DND-41 (cell line): ENCODE measurements at regions not wholly inside any gene's neighbourhood (a gene's known extent, or its start where the extent isn't known, plus 50 kb on each side); places are given as distances from the start of the nearest gene placed in this dataset.

ENCODE experiments used
- ATAC-seq: fragments of 200-7000 bp; cut with Tn5 transposase; 3 replicates; pipeline ENCODE4 v1.9.1; 2021; ENCODE audit warnings: low read depth; ENCODE audit not compliant: insufficient read depth
- DNase-seq: peaks from one replicate; pipeline ENCODE4 v3.0.0-alpha.2; 2020
- H2AFZ ChIP-seq: 2 replicates; pipeline ENCODE4 v1.6.0; 2012; ENCODE audit warnings: low read depth, low read length
- H3K27ac ChIP-seq: 2 replicates; pipeline ENCODE4 v1.5.1; 2012; ENCODE audit warnings: low read length, inconsistent platforms
- H3K27me3 ChIP-seq: fragments of 200-600 bp; sonication (generic); 2 replicates; pipeline ENCODE4 v1.6.0; 2012; ENCODE audit warnings: low read length, mild to moderate bottlenecking, inconsistent platforms; ENCODE audit not compliant: insufficient read depth, poor library complexity
- H3K36me3 ChIP-seq: 2 replicates; pipeline ENCODE4 v1.5.1; 2012; ENCODE audit warnings: low read length, inconsistent platforms; ENCODE audit not compliant: insufficient read depth
- H3K4me1 ChIP-seq: 2 replicates; pipeline ENCODE4 v1.5.1; 2012; ENCODE audit warnings: mild to moderate bottlenecking, low read length; ENCODE audit not compliant: insufficient read depth
- H3K4me2 ChIP-seq: 2 replicates; pipeline ENCODE4 v1.6.0; 2012; ENCODE audit warnings: mild to moderate bottlenecking, moderate library complexity, low read length, inconsistent platforms; ENCODE audit not compliant: insufficient read depth
- H3K4me3 ChIP-seq, 2 experiments: fragments of 200-600 bp in 1 of 2; shearing (Covaris generic) in 1 of 2; 2 replicates each; pipeline ENCODE4 v1.5.1; 2012 to 2016; ENCODE audit warnings: inconsistent platforms in 2 of 2, low read length in 2 of 2, mild to moderate bottlenecking in 2 of 2, low read depth in 1 of 2, moderate library complexity in 1 of 2
- H3K79me2 ChIP-seq: 2 replicates; pipeline ENCODE4 v1.6.0; 2012; ENCODE audit warnings: low read length, inconsistent platforms; ENCODE audit not compliant: insufficient read depth
- H3K9ac ChIP-seq: 2 replicates; pipeline ENCODE4 v1.6.0; 2012; ENCODE audit warnings: low read depth, mild to moderate bottlenecking, inconsistent platforms, low read length, moderate library complexity
- H3K9me3 ChIP-seq: 2 replicates; pipeline ENCODE4 v1.5.1; 2012; ENCODE audit warnings: low read length, moderate library complexity, mild to moderate bottlenecking, inconsistent platforms; ENCODE audit not compliant: insufficient read depth, severe bottlenecking
- H4K20me1 ChIP-seq: 2 replicates; pipeline ENCODE4 v1.6.0; 2012; ENCODE audit warnings: low read length; ENCODE audit not compliant: insufficient read depth
- CTCF ChIP-seq: IDR thresholded peaks from 2 replicates; pipeline ENCODE4 v1.5.1; 2012; ENCODE audit warnings: borderline replicate concordance, low read length, moderate library complexity, mild to moderate bottlenecking; ENCODE audit not compliant: poor library complexity, severe bottlenecking; ENCODE audit errors: extremely low read depth
- EZH2 ChIP-seq: IDR thresholded peaks from 3 replicates; pipeline ENCODE4 v1.6.1; 2012; ENCODE audit warnings: borderline replicate concordance, low read depth, mild to moderate bottlenecking, moderate library complexity, low read length, inconsistent platforms; ENCODE audit not compliant: severe bottlenecking

GRCh38 chr9:135302329-135303279 is 177.0 kb upstream of the PPP1R26 start:
- no peaks in the 10 kb centered on the region for H3K79me2 ChIP-seq
- no peaks in the 10 kb centered on the region for H4K20me1 ChIP-seq
- H3K27ac ChIP-seq = no peak overlapping the region
- no peak overlapping the region for H2AFZ ChIP-seq
- H3K27me3 ChIP-seq = peaks cover 4% of the 10 kb centered on the region
- no peaks in the 10 kb centered on the region for H3K4me1 ChIP-seq
- H3K9me3 ChIP-seq = no peaks in the 10 kb centered on the region
- no peak overlapping the region for H3K4me2 ChIP-seq
- H3K36me3 ChIP-seq = no peaks in the 10 kb centered on the region
- no peak for ATAC-seq
- no peak for TF ChIP-seq CTCF
- no peak for TF ChIP-seq EZH2
- no peak overlapping the region for H3K9ac ChIP-seq
- H3K4me3 ChIP-seq = no peak overlapping the region
- no peak for DNase-seq

- H4K20me1 ChIP-seq = no peaks in the 10 kb centered on the region
- no peaks in the 10 kb centered on the region for H3K79me2 ChIP-seq
- H3K4me1 ChIP-seq = no peaks in the 10 kb centered on the region
- H3K9ac ChIP-seq = no peak overlapping the region
- TF ChIP-seq EZH2 (no peak), CTCF (no peak)
- H3K27me3 ChIP-seq = peaks cover 4% of the 10 kb centered on the region
- H2AFZ ChIP-seq = no peak overlapping the region
- H3K27ac ChIP-seq = no peak overlapping the region
- H3K4me3 ChIP-seq = no peak overlapping the region
- no peaks in the 10 kb centered on the region for H3K36me3 ChIP-seq
- no peak for DNase-seq
- ATAC-seq = no peak
- H3K4me2 ChIP-seq = no peak overlapping the region
- no peaks in the 10 kb centered on the region for H3K9me3 ChIP-seq
These were observed 176.3 kb upstream of the PPP1R26 start for GRCh38 chr9:135303280-135303647.

GRCh38 chr9:135303865-135304499 is 175.6 kb upstream of the PPP1R26 start:
- no peaks in the 10 kb centered on the region for H4K20me1 ChIP-seq
- no peaks in the 10 kb centered on the region for H3K79me2 ChIP-seq
- no peak overlapping the region for H3K4me3 ChIP-seq
- TF ChIP-seq CTCF (no peak), EZH2 (no peak)
- H3K9me3 ChIP-seq = no peaks in the 10 kb centered on the region
- H3K4me1 ChIP-seq = no peaks in the 10 kb centered on the region
- H3K27ac ChIP-seq = no peak overlapping the region
- H3K9ac ChIP-seq = no peak overlapping the region
- H3K36me3 ChIP-seq = no peaks in the 10 kb centered on the region
- peaks cover 4% of the 10 kb centered on the region for H3K27me3 ChIP-seq
- H3K4me2 ChIP-seq = no peak overlapping the region
- H2AFZ ChIP-seq = no peak overlapping the region
- no peak for ATAC-seq
- DNase-seq = no peak
